AG04449 (cell line): ENCODE measurements at regions not wholly inside any gene's neighbourhood (a gene's known extent, or its start where the extent isn't known, plus 50 kb on each side); places are given as distances from the start of the nearest gene placed in this dataset.
"Not testable (repeated sequence)": the region's sequence is repeated elsewhere in the genome, so short reads cannot be mapped to it uniquely, and the experiment has no call there.

Experiments
- CTCF ChIA-PET: fragments of 350-600 bp; formaldehyde crosslinking; extraction: SDS; loops from one replicate; lab custom pipeline; 2021; ENCODE audit warnings: antibody characterized with exemption; lab: Yijun Ruan, JAX
- POLR2A ChIA-PET: fragments of 400-600, 350-600 bp; formaldehyde crosslinking; extraction: SDS; loops from one replicate; lab custom pipeline; 2020; ENCODE audit warnings: antibody characterized with exemption, inconsistent platforms; lab: Yijun Ruan, JAX
- DNase-seq: peaks from one replicate; pipeline ENCODE4 v3.0.0-alpha.2; 2010; ENCODE audit warnings: low read depth, low spot score
- H3K4me3 ChIP-seq: 2 replicates; pipeline ENCODE4 v1.5.1; 2011; ENCODE audit warnings: low read depth, mild to moderate bottlenecking, control low read depth, low read length
- TF ChIP-seq, protein P1 (sequence below): IDR thresholded peaks from one replicate; pipeline ENCODE4 v1.5.1; 2011; ENCODE audit warnings: mild to moderate bottlenecking, moderate library complexity, low read length, control low read depth, inconsistent platforms; ENCODE audit not compliant: insufficient read depth; ENCODE audit errors: missing control alignments

- TF ChIP-seq, protein P1, sequence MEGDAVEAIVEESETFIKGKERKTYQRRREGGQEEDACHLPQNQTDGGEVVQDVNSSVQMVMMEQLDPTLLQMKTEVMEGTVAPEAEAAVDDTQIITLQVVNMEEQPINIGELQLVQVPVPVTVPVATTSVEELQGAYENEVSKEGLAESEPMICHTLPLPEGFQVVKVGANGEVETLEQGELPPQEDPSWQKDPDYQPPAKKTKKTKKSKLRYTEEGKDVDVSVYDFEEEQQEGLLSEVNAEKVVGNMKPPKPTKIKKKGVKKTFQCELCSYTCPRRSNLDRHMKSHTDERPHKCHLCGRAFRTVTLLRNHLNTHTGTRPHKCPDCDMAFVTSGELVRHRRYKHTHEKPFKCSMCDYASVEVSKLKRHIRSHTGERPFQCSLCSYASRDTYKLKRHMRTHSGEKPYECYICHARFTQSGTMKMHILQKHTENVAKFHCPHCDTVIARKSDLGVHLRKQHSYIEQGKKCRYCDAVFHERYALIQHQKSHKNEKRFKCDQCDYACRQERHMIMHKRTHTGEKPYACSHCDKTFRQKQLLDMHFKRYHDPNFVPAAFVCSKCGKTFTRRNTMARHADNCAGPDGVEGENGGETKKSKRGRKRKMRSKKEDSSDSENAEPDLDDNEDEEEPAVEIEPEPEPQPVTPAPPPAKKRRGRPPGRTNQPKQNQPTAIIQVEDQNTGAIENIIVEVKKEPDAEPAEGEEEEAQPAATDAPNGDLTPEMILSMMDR: no peak
- DNase-seq: no peak
- ChIA-PET CTCF (no interaction called here), POLR2A (no interaction called here)
- no peak overlapping the region for H3K4me3 ChIP-seq
Observed at GRCh38 chr5:67879620-67880510, 335.7 kb upstream of the PIK3R1 start.

GRCh38 chr5:67878933-67879332 lies 336.6 kb upstream of the PIK3R1 start:
- DNase-seq: no peak
- H3K4me3 ChIP-seq: no peak overlapping the region
- TF ChIP-seq, protein P1: no peak
- CTCF ChIA-PET: no interaction called here
- POLR2A ChIA-PET: no interaction called here

- no peak overlapping the region for H3K4me3 ChIP-seq
- DNase-seq: no peak
- POLR2A ChIA-PET: interaction anchor here (0.6 kb wide), 1 partner anchor 221 kb away, joined by 3 read pairs; no protein-coding TSS in a partner anchor
- TF ChIP-seq, protein P1: no peak
- CTCF ChIA-PET: no interaction called here
Observed at GRCh38 chr5:67876371-67876770, 339.2 kb upstream of the PIK3R1 start.

- CTCF ChIA-PET: no interaction called here
- TF ChIP-seq, protein P1: no peak
- H3K4me3 ChIP-seq: no peak overlapping the region
- DNase-seq: no peak
- POLR2A ChIA-PET: no interaction called here
Observed at GRCh38 chr5:67875601-67876000, 340.0 kb upstream of the PIK3R1 start.

- DNase-seq: no peak
- POLR2A ChIA-PET: no interaction called here
Observed at GRCh38 chr5:67873935-67874334, 341.6 kb upstream of the PIK3R1 start.

DNA sequence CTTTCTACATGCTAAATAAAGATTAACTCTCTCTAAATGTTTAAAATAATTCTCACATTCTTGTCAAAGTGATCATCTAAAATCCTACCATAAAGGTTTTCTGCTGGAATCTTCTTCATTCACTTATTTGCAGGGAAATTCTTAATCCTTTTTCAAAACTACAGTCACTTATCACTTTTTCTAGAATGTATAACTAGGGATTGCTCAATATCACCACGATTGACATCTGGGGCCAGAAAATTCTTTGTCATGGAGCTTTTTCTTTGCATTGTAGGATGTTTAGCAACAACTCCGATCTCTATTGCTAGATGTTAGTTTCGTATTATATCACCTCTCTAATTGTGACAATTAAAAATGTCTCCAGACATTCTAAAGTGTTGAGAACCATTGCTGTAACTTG lies 344.9 kb upstream of the PIK3R1 start:
- no peak overlapping the region for H3K4me3 ChIP-seq
- no peak for DNase-seq
- ChIA-PET POLR2A (no interaction called here), CTCF (no interaction called here)
- TF ChIP-seq, protein P1: no peak

More at GRCh38 chr5:67873935-67874334, 341.6 kb upstream of the PIK3R1 start:
- TF ChIP-seq, protein P1: no peak
- no peak overlapping the region for H3K4me3 ChIP-seq
- CTCF ChIA-PET: no interaction called here

DNA sequence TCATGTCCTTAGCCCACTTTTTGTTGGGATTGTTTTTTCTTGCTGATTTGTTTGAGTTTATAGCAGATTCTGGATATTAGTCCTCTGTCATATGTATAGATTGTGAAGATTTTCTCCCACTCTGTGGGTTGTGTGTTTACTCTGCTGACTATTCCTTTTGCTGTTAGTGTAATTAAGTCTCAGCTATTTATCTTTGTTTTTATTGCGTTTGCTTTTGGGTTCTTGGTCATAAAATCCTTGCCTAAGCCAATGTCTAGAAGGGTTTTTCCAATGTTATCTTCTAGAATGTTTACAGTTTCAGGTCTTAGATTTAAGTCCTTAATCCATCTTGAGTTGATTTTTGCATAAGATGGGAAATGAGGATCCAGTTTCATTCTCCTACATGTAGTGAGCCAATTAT lies 351.2 kb upstream of the PIK3R1 start:
- CTCF ChIA-PET, POLR2A ChIA-PET, H3K4me3 ChIP-seq, DNase-seq: not testable (repeated sequence)
